ENCODE measurements at regions not wholly inside any gene's neighbourhood (a gene's known extent, or its start where the extent isn't known, plus 50 kb on each side); places are given as distances from the start of the nearest gene placed in this dataset.
"Not testable (repeated sequence)": the region's sequence is repeated elsewhere in the genome, so short reads cannot be mapped to it uniquely, and the experiment has no call there.

GRCh38 chr19:28122734-28123133 lies 1090.2 kb downstream of the UQCRFS1 start:
- no peak for ATAC-seq
- Histone ChIP-seq H3K9me3 (no peaks in the 10 kb centered on the region), H3K36me3 (no peaks in the 10 kb centered on the region), H3K4me1 (no peaks in the 10 kb centered on the region), H3K4me3 (no peak overlapping the region), H3K27ac (no peak overlapping the region), H3K27me3 (no peaks in the 10 kb centered on the region)
- DNase-seq = no peak
- TF ChIP-seq, protein P1, sequence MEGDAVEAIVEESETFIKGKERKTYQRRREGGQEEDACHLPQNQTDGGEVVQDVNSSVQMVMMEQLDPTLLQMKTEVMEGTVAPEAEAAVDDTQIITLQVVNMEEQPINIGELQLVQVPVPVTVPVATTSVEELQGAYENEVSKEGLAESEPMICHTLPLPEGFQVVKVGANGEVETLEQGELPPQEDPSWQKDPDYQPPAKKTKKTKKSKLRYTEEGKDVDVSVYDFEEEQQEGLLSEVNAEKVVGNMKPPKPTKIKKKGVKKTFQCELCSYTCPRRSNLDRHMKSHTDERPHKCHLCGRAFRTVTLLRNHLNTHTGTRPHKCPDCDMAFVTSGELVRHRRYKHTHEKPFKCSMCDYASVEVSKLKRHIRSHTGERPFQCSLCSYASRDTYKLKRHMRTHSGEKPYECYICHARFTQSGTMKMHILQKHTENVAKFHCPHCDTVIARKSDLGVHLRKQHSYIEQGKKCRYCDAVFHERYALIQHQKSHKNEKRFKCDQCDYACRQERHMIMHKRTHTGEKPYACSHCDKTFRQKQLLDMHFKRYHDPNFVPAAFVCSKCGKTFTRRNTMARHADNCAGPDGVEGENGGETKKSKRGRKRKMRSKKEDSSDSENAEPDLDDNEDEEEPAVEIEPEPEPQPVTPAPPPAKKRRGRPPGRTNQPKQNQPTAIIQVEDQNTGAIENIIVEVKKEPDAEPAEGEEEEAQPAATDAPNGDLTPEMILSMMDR (IDR thresholded peaks at IDR 0.05) = no peak
- intact Hi-C loops (cut with DNase I) = no loop called here

- Histone ChIP-seq H3K27me3 (no peaks in the 10 kb centered on the region), H3K4me3 (no peak overlapping the region), H3K4me1 (no peaks in the 10 kb centered on the region), H3K9me3 (no peaks in the 10 kb centered on the region), H3K36me3 (no peaks in the 10 kb centered on the region), H3K27ac (no peak overlapping the region)
- TF ChIP-seq, protein P1 (IDR thresholded peaks at IDR 0.05) = no peak
- no peak for DNase-seq
- intact Hi-C loops (cut with DNase I) = no loop called here
- ATAC-seq = no peak
Measured at GRCh38 chr19:28118235-28118634, 1094.7 kb downstream of the UQCRFS1 start.

DNA sequence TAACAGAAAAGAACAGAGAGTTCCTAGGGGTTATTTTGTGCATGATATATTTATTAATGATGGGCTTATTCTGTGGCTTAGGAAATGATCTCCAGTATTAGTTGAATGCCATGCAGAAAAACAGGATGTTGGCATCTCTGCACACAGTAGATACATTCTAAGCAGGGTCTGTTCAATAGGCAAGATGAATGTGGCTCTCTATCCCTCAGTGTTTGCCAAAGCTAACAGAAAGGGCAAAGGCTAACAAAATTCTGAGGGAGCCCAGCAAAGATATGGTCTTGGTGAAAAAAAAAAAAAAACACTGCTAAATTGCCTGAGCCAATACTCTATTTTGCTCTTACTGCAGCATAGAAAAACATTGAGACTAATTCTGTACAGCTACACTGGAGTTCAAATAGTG lies 1095.8 kb downstream of the UQCRFS1 start:
- no peak overlapping the region for H3K4me3 ChIP-seq
- no peaks in the 10 kb centered on the region for H3K9me3 ChIP-seq
- no peak for DNase-seq
- no peaks in the 10 kb centered on the region for H3K36me3 ChIP-seq
- TF ChIP-seq, protein P1 (IDR thresholded peaks at IDR 0.05) = no peak
- H3K27ac ChIP-seq = no peak overlapping the region
- H3K27me3 ChIP-seq = no peaks in the 10 kb centered on the region
- H3K4me1 ChIP-seq = no peaks in the 10 kb centered on the region
- no peak for ATAC-seq
- intact Hi-C loops (cut with DNase I) = no loop called here

DNA sequence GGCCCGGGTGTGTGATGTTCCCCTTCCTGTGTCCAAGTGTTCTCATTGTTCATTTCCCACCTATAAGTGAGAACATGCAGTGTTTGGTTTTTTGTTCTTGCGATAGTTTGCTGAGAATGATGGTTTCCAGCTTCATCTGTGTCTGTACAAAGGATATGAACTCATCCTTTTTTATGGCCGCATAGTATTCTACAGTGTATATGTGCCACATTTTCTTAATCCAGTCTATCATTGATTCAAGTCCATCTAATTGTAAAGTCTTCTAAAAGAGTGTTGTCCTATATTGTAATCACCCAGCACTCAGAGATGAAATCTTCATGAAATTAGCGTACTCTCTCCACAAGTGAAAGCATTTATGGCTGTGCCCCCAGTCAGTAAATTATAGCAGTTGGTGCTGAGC lies 1096.6 kb downstream of the UQCRFS1 start:
- H3K27ac ChIP-seq; H3K27me3 ChIP-seq; H3K9me3 ChIP-seq; intact Hi-C loops (cut with DNase I); ATAC-seq; H3K4me3 ChIP-seq; H3K36me3 ChIP-seq; H3K4me1 ChIP-seq; DNase-seq: not testable (repeated sequence)

GRCh38 chr19:28103921-28104320 lies 1109.0 kb downstream of the UQCRFS1 start:
- no peak for DNase-seq
- H3K9me3 ChIP-seq = no peaks in the 10 kb centered on the region
- TF ChIP-seq, protein P1 (IDR thresholded peaks at IDR 0.05) = no peak
- intact Hi-C loops (cut with DNase I) = no loop called here
- no peak overlapping the region for H3K4me3 ChIP-seq
- no peak for ATAC-seq
- no peaks in the 10 kb centered on the region for H3K36me3 ChIP-seq
- H3K27ac ChIP-seq = no peak overlapping the region
- H3K27me3 ChIP-seq = no peaks in the 10 kb centered on the region
- no peaks in the 10 kb centered on the region for H3K4me1 ChIP-seq

DNA sequence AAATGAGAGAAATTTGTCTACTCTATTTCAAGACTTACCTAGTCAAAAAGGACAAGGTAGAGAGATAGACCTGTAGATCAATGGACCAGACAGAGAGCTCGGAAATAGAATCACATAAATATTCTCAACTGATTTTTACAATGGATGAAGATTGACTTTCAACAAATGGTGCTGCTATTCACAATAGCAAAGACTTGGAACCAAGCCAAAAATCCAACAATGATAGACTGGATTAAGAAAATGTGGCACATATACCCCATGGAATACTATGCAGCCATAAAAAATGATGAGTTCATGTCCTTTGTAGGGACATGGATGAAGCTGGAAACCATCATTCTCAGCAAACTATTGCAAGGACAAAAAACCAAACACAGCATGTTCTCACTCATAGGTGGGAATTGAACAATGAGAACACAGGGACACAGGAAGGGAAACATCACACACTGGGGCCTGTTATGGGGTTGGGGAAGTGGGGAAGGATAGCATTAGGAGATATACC lies 1128.2 kb downstream of the UQCRFS1 start:
- H3K36me3 ChIP-seq; ATAC-seq; intact Hi-C loops (cut with DNase I); H3K27ac ChIP-seq; H3K9me3 ChIP-seq; DNase-seq; H3K27me3 ChIP-seq; H3K4me1 ChIP-seq; H3K4me3 ChIP-seq: not testable (repeated sequence)

DNA sequence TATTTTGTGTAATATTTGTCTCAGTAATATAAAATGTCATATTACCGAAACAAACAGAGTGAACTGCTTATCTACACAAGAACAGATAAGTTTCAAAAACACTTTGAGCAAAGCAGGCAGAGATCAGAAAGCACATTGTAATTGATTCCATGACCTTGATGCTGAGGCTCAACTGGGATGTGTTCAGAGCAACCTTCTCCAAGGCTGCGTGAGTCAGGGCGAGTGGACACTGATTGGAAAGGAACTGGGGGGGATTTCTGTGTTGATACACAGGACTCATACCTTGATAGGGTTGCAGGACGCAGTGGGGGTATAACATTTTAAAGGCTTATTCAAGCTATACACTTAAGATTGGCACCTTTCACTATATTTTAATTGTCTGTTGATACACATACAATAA lies 1136.3 kb downstream of the UQCRFS1 start:
- Histone ChIP-seq H3K9me3 (peaks cover 3% of the 10 kb centered on the region), H3K4me3 (no peak overlapping the region), H3K4me1 (no peaks in the 10 kb centered on the region), H3K27ac (no peak overlapping the region), H3K27me3 (no peaks in the 10 kb centered on the region), H3K36me3 (no peaks in the 10 kb centered on the region)
- DNase-seq (no peak), ATAC-seq (no peak)
- intact Hi-C loops (cut with DNase I) = no loop called here
- TF ChIP-seq, protein P1 (IDR thresholded peaks at IDR 0.05) = no peak

All from upper lobe of right lung (tissue), 1 donor.